Skeletal muscle satellite cell (primary cell): ENCODE measurements at regions not wholly inside any gene's neighbourhood (a gene's known extent, or its start where the extent isn't known, plus 50 kb on each side); places are given as distances from the start of the nearest gene placed in this dataset.
A peak's percentile ranks its signal among the peaks of the same experiment; 100 is the strongest.
"Not testable (repeated sequence)": the region's sequence is repeated elsewhere in the genome, so short reads cannot be mapped to it uniquely, and the experiment has no call there.

Source experiments
- H3K27me3 ChIP-seq: 2 replicates; pipeline ENCODE4 v1.7.0; 2013; ENCODE audit warnings: low read length; ENCODE audit not compliant: control insufficient read depth, insufficient read depth
- H3K36me3 ChIP-seq: 2 replicates; pipeline ENCODE4 v1.7.0; 2013; ENCODE audit warnings: mild to moderate bottlenecking, control low read depth, low read length; ENCODE audit not compliant: insufficient read depth
- H3K4me1 ChIP-seq: 2 replicates; pipeline ENCODE4 v1.7.0; 2013; ENCODE audit warnings: low read length; ENCODE audit not compliant: control insufficient read depth, insufficient read depth
- H3K4me2 ChIP-seq: 2 replicates; pipeline ENCODE4 v1.7.0; 2013; ENCODE audit warnings: mild to moderate bottlenecking, low read length
- H3K4me3 ChIP-seq: 2 replicates; pipeline ENCODE4 v1.7.0; 2013; ENCODE audit warnings: low read length
- H3K9ac ChIP-seq: 2 replicates; pipeline ENCODE4 v1.7.0; 2013; ENCODE audit warnings: mild to moderate bottlenecking, low read depth, low read length, moderate library complexity
- H3K9me3 ChIP-seq: replicated peaks from 2 replicates; pipeline ENCODE4 v1.7.0; 2013; ENCODE audit warnings: mild to moderate bottlenecking, control low read depth, low read length

DNA sequence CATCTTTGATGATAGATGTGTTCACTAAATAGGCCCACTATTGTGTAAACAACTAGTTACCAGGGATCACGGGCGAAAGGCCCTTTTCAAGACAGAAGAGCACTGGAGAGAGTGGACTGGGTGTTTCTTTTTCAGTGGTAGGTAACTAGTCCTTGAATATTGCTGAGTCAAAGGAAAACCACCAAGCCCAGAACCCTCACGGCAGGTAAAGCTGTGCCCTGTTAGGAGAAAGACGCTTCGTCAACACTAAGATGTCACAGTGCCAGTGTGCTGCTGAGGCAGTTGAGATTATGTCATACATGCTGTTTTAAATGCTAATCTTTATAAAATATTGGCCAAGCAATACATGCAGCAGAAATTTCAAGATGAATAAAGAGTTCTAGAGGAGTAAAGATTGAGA, 578.6 kb downstream of the PYDC2 start:
- no peaks in the 10 kb centered on the region for H3K36me3 ChIP-seq
- H3K4me3 ChIP-seq: no peak overlapping the region
- no peaks in the 10 kb centered on the region for H3K27me3 ChIP-seq
- H3K9ac ChIP-seq: no peak overlapping the region
- no peaks in the 10 kb centered on the region for H3K4me1 ChIP-seq
- H3K9me3 ChIP-seq: no peaks in the 10 kb centered on the region
- no peak overlapping the region for H3K4me2 ChIP-seq

DNA sequence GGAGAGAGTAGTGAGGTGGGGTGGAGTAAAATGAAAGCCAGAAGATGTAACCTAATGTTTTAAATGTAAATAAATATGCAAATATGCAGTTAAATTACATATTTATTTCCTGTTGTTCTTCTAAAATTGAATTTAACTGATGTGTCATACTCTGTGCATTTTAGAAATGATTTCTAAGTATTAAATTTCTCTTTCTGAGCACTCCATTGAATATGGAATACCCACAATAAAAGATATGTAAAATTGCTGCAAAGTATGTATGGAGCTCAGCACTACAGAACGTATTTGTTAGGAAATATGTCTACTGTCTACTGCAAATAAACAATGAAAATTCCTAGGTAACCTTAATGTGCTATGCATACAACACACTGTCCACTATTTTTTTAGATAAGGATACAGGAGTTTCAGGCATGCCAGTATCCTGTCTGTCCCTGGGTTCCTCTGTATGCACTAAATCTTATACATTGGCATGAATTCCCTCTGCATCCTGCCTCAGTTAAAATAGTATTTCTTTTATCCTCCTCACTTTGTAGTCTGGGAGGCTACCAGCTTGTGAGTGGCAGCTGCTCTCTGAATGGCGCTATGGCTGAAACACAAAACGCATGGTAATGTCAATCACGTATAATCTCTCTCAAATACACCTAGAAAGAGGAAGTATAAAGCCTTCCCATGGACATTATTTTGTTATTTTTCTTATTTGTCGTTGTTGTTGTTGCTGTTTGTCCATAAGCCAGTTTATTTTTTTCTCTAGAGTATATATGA, 579.5 kb downstream of the PYDC2 start:
- Histone ChIP-seq H3K9ac (no peak overlapping the region), H3K36me3 (no peaks in the 10 kb centered on the region), H3K4me2 (no peak overlapping the region), H3K4me3 (no peak overlapping the region), H3K27me3 (no peaks in the 10 kb centered on the region), H3K9me3 (no peaks in the 10 kb centered on the region), H3K4me1 (no peaks in the 10 kb centered on the region)

DNA sequence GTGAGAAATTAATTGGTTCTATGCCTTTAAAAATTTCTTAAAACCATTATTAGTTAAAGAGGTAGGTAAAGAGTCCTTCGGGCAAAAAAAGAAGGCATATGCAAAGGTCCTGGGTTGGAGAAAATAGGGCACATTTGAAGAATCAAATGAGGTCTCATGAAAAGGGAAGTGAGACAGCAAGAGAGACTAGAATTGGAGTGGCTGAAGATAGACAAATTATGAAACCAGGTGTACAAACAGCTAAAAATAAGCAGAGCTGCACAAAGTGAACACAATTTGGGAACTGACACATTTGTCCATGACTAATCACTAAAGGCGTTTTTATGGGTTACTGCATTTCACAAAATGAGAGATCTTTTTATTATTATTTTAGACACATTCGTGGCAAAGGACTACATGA, 581.2 kb downstream of the PYDC2 start:
- Histone ChIP-seq H3K4me3 (no peak overlapping the region), H3K9me3 (no peaks in the 10 kb centered on the region), H3K4me2 (no peak overlapping the region), H3K4me1 (no peaks in the 10 kb centered on the region), H3K27me3 (no peaks in the 10 kb centered on the region), H3K9ac (no peak overlapping the region), H3K36me3 (no peaks in the 10 kb centered on the region)

DNA sequence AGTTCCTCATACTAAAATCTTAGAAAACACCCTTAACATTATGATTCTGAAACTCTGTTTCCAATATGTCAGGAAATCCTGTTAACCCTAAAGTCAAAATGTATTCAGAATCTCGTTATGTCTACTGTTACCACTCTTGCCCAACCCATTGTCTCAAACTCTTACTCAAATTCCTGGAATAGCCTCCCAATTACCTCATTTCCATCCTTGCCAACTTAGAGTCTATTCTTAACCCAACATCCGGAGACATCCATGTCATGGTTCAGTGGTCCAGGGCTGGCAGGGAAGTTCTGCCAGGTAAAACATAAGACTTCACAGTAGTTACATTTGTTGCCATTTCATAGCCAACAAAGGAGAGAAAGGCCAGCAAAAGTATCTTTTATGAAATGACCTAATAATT, 593.9 kb downstream of the PYDC2 start:
- no peaks in the 10 kb centered on the region for H3K9me3 ChIP-seq
- no peak overlapping the region for H3K4me3 ChIP-seq
- H3K27me3 ChIP-seq: no peaks in the 10 kb centered on the region
- H3K4me1 ChIP-seq: peaks cover 10% of the 10 kb centered on the region
- H3K36me3 ChIP-seq: no peaks in the 10 kb centered on the region
- H3K4me2 ChIP-seq: no peak overlapping the region
- H3K9ac ChIP-seq: no peak overlapping the region

DNA sequence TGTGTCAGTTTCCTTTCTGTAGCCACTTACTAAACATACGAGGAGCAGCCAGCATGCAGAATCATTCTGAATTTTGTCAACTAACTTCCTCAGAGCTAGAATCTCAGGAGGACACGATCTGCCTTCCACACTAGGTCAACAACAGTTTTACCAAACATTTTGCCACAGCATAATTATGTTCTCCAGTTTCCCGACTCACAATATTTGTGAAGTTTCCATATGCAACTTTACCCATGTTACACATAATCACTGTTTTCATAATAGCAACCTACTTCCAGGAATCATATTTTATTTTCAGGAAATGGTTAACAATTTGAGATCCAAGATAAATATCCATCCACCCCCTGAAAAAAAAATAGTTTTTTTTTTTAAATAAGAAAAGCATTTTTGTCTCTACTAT, 595.0 kb downstream of the PYDC2 start:
- Histone ChIP-seq H3K4me1 (peaks cover 10% of the 10 kb centered on the region), H3K4me2 (no peak overlapping the region), H3K27me3 (no peaks in the 10 kb centered on the region), H3K36me3 (no peaks in the 10 kb centered on the region), H3K4me3 (no peak overlapping the region), H3K9me3 (no peaks in the 10 kb centered on the region), H3K9ac (no peak overlapping the region)

DNA sequence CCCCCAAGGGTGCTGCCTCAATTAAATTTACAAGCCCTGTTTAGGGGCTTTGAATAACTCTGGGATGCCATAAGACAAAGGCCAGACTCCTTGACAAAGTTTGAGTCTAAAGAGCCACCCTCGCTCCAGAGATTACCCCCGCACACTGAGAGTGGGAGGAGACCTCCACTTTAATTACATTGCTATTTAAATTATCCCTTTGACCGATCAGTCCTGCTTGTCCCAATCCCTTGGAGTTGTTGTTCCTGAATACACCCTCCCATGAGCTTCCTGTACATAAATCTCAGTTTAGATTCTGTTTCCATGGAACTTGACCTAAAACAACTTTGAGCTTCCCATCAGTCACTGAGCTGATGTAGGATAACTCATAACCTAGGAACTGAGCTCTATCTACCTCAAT, 596.3 kb downstream of the PYDC2 start:
- H3K4me2 ChIP-seq: no peak overlapping the region
- no peak overlapping the region for H3K9ac ChIP-seq
- no peaks in the 10 kb centered on the region for H3K9me3 ChIP-seq
- H3K36me3 ChIP-seq: no peaks in the 10 kb centered on the region
- no peak overlapping the region for H3K4me3 ChIP-seq
- no peaks in the 10 kb centered on the region for H3K27me3 ChIP-seq
- H3K4me1 ChIP-seq: peaks cover 10% of the 10 kb centered on the region

DNA sequence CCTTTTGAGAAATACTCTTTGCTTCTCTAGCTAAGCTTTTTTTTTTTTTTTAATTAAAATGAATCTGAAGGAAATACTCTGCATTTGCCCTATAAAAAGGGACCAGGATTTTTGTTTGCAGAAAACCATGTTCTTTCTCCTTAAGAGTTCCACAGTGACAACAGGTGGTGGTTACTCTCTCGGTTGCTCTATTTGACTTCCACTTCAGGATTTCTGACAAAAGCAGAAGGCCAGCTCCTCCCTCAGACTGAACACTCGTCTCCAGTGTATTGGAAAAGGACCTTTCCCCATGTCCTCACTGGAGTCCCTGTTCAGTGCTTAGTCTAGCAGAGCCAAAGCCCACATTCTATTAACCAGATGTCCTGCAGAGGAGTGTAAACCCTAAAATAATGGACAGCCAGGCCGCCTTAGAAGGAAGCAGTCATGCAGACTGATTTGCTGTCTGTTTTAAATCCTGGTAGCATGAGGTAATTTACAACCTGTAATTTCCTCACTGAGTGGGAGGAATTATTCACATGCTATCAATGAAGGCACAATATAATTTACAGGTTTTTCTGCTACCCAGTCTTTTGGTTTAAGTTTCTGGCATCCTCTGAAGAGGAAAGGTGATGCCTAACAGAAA, 599.3 kb downstream of the PYDC2 start:
- no peaks in the 10 kb centered on the region for H3K27me3 ChIP-seq
- no peak overlapping the region for H3K4me2 ChIP-seq
- no peaks in the 10 kb centered on the region for H3K9me3 ChIP-seq

DNA sequence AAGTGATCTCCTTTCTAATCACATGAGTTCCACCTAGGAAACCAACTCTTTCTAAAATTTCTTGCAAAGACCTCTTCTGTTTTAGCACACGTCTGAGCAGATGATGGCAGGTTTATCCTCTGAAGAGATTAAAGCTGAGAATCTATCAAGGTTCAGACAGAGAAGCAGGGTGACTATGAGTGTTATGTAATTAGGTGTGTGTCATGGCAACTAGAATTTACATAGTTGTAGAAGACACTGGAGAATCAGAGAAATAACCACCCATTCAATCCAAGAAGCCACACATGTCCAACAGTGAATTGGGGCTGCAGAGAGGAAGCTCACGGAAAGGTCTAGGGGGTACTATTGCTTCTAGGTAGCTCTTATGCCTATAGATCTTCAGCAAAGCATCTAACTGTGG, 600.5 kb downstream of the PYDC2 start:
- H3K27me3 ChIP-seq: no peaks in the 10 kb centered on the region
- H3K4me2 ChIP-seq: no peak overlapping the region
- no peak overlapping the region for H3K9ac ChIP-seq
- no peaks in the 10 kb centered on the region for H3K9me3 ChIP-seq
- no peak overlapping the region for H3K4me3 ChIP-seq
- H3K4me1 ChIP-seq: peaks cover 3% of the 10 kb centered on the region
- H3K36me3 ChIP-seq: no peaks in the 10 kb centered on the region

More for the DNA sequence above, 599.3 kb downstream of the PYDC2 start:
- Histone ChIP-seq H3K4me3 (no peak overlapping the region), H3K36me3 (no peaks in the 10 kb centered on the region), H3K9ac (no peak overlapping the region), H3K4me1 (peaks cover 9% of the 10 kb centered on the region)

DNA sequence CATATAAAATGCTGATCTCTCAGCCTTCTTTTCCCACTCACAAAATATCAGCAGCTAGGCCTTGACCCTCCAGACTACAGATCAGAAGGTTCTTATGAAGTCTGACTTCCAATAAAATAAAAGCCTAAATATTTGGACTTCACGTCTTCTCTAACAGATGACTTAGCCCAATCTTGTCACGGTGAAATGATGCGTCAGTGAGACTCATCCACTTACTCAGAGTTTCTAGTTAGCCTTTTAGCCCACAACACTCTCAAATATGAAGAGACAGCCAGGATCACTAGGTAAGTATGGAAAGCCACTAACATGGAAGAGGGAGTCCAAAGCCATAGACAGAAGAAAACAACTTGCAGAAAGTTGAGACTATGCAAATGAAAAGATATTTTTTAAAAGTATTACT, 601.2 kb downstream of the PYDC2 start:
- Histone ChIP-seq H3K27me3 (no peaks in the 10 kb centered on the region), H3K9me3 (no peaks in the 10 kb centered on the region), H3K36me3 (no peaks in the 10 kb centered on the region), H3K4me2 (no peak overlapping the region), H3K4me1 (peaks cover 3% of the 10 kb centered on the region), H3K4me3 (no peak overlapping the region), H3K9ac (no peak overlapping the region)

DNA sequence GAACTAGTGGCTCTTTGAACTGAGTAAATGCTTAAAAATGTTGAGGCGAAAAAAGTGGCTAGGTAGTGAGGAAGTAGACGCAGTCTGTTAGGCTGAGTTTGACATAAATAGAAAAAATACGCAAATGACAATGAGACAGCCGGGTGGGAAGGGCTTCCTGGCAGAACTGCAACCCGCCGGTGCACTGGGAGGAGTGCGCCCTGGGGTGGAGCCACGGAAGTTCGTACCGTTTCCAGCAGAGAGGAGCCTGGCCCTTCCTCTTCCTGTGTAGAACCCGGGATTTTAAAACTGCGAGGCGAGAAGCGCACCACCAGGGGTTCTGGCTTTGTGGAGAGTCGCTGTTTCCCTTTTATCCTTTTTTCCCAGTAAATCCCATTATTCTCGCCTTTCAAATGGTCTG, 602.6 kb downstream of the PYDC2 start:
- no peaks in the 10 kb centered on the region for H3K9me3 ChIP-seq
- no peak overlapping the region for H3K9ac ChIP-seq

DNA sequence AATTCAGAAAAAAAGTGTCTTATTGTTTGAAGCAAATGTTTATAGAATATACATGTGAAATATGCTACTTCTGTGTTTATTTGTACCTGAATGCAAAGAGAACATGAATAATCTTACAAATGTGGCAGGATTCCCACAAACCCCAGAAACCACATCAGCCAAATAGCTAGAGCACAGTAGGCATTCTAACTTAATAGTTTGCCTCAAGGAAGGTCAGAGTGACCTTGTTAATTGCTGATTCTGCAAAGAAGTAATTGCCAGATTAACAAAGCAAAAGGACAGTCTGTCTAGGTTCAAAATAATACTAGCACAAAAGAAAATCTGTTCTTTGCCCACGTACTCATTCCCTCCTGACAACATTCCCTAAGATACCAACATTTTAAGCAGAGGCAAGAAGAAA, 604.0 kb downstream of the PYDC2 start:
- Histone ChIP-seq H3K4me3 (no peak overlapping the region), H3K9ac (no peak overlapping the region), H3K36me3 (no peaks in the 10 kb centered on the region), H3K4me2 (no peak overlapping the region), H3K4me1 (peaks cover 3% of the 10 kb centered on the region), H3K27me3 (no peaks in the 10 kb centered on the region), H3K9me3 (no peaks in the 10 kb centered on the region)

More for the DNA sequence above, 602.6 kb downstream of the PYDC2 start:
- Histone ChIP-seq H3K4me2 (peak overlapping the region; percentile 38), H3K27me3 (no peaks in the 10 kb centered on the region), H3K4me1 (peaks cover 3% of the 10 kb centered on the region), H3K36me3 (no peaks in the 10 kb centered on the region), H3K4me3 (no peak overlapping the region)

DNA sequence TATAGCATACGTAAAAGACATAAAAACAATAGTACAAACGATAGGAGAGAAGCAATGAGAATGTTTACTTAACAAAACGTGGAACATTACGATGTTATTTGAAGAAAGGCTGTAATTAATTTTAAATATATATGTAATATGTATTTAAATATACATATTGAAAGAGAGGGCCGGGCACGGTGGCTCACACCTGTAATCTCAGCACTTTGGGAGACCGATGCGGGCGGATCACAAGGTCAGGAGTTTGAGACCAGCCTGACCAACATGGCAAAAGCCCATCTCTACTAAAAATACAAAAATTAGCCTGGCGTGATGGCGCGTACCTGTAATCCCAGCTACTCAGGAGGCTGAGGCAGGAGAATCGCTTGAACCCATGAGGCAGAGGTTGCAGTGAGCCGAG, 605.3 kb downstream of the PYDC2 start:
- not testable (repeated sequence) for H3K36me3 ChIP-seq, H3K4me1 ChIP-seq, H3K4me2 ChIP-seq, H3K4me3 ChIP-seq, H3K27me3 ChIP-seq, H3K9ac ChIP-seq, H3K9me3 ChIP-seq
